Tibial nerve (tissue), 4 donors: ENCODE measurements at regions not wholly inside any gene's neighbourhood (a gene's known extent, or its start where the extent isn't known, plus 50 kb on each side); places are given as distances from the start of the nearest gene placed in this dataset.

Experiments
- DNase-seq, 2 donors: peaks; one replicate each; pipeline ENCODE4 v3.0.0-alpha.2; 2019; ENCODE audit warnings: low spot score in 2 of 2
- H3K27ac ChIP-seq, 4 donors: fragments of 200-600 bp; sonication (generic) in 3 of 4; one replicate each; pipeline ENCODE4 v1.5.1; 2017 to 2019; ENCODE audit warnings: mild to moderate bottlenecking in 1 of 4
- H3K27me3 ChIP-seq, 2 donors: fragments of 200-600 bp; sonication (generic) in 1 of 2; one replicate each; pipeline versions ENCODE4 v1.5.1 to v1.6.0; 2017 to 2019
- H3K36me3 ChIP-seq, 3 donors: fragments of 200-600 bp; sonication (generic); one replicate each; pipeline ENCODE4 v1.5.1; 2018 to 2019
- H3K4me1 ChIP-seq, 4 donors: fragments of 200-600 bp; sonication (generic) in 3 of 4; one replicate each; pipeline ENCODE4 v1.5.1; 2017 to 2019
- H3K4me3 ChIP-seq, 4 donors: fragments of 200-600 bp; sonication (generic) in 3 of 4; one replicate each; pipeline ENCODE4 v1.5.1; 2017 to 2019; ENCODE audit warnings: mild to moderate bottlenecking in 1 of 4, moderate library complexity in 1 of 4
- H3K9me3 ChIP-seq, 4 donors: fragments of 200-600 bp; sonication (generic) in 3 of 4; one replicate each; pipeline ENCODE4 v1.5.1; 2017 to 2019
- CTCF ChIP-seq, 5 experiments: fragments of 200-600 bp in 3 of 5; fragments of 450-650 bp in 2 of 5; sonication (generic) in 3 of 5; IDR thresholded peaks; one replicate each; pipeline ENCODE4 v1.5.1; 2016 to 2019; ENCODE audit warnings: antibody characterized with exemption in 5 of 5, mild to moderate bottlenecking in 3 of 5, moderate library complexity in 2 of 5
- EP300 ChIP-seq, 2 donors: sonication (generic); formaldehyde crosslinking; IDR thresholded peaks; one replicate each; pipeline ENCODE4 v1.6.1; 2017; ENCODE audit warnings: antibody characterized with exemption in 2 of 2, mild to moderate bottlenecking in 1 of 2
- POLR2A ChIP-seq, 2 donors: fragments of 450-650 bp; IDR thresholded peaks; one replicate each; pipeline ENCODE4 v1.6.1; 2017; ENCODE audit warnings: antibody characterized with exemption in 2 of 2, mild to moderate bottlenecking in 2 of 2, moderate library complexity in 2 of 2
- WGBS, 2 donors: methylation state at CpG; one replicate each; pipeline ENCODE4 v1.1.5; 2018; 5-methylcytosine and 5-hydroxymethylcytosine counted together

- H3K36me3 ChIP-seq: no peaks in the 10 kb centered on the region
- no peak overlapping the region for H3K27ac ChIP-seq
- H3K9me3 ChIP-seq: no peaks in the 10 kb centered on the region
- DNase-seq: no peak
- no peak overlapping the region for H3K4me3 ChIP-seq
- 85% methylated on average over 1 of the region's 1 CpG for WGBS, 2 donors
- TF ChIP-seq CTCF (IDR thresholded peaks at IDR 0.05) (no peak), POLR2A (IDR thresholded peaks at IDR 0.05) (no peak)
- no peaks in the 10 kb centered on the region for H3K4me1 ChIP-seq
- no peaks in the 10 kb centered on the region for H3K27me3 ChIP-seq
These were observed 430.1 kb upstream of the CAMK1G start for GRCh38 chr1:209153411-209153810.

- DNase-seq: no peak
- 56 to 69% methylated on average over 1 of the region's 1 CpG for WGBS, 2 donors
- no peaks in the 10 kb centered on the region for H3K36me3 ChIP-seq
- H3K4me3 ChIP-seq: no peak overlapping the region
- no peaks in the 10 kb centered on the region for H3K9me3 ChIP-seq
- TF ChIP-seq EP300 (IDR thresholded peaks at IDR 0.05) (no peak), CTCF (IDR thresholded peaks at IDR 0.05) (no peak), POLR2A (IDR thresholded peaks at IDR 0.05) (no peak)
- no peaks in the 10 kb centered on the region for H3K4me1 ChIP-seq
- H3K27ac ChIP-seq: no peak overlapping the region
- H3K27me3 ChIP-seq: no peaks in the 10 kb centered on the region
These were observed 428.6 kb upstream of the CAMK1G start for GRCh38 chr1:209154912-209155311.

- H3K4me3 ChIP-seq: no peak overlapping the region
- H3K9me3 ChIP-seq: no peaks in the 10 kb centered on the region
- no peak overlapping the region for H3K27ac ChIP-seq
- H3K27me3 ChIP-seq: no peaks in the 10 kb centered on the region
- no peak for DNase-seq
- no peaks in the 10 kb centered on the region for H3K36me3 ChIP-seq
- 54 to 56% methylated on average over 3 of the region's 3 CpGs for WGBS, 2 donors
- no peak for TF ChIP-seq EP300 (IDR thresholded peaks at IDR 0.05)
- no peaks in the 10 kb centered on the region for H3K4me1 ChIP-seq
These were observed 428.0 kb upstream of the CAMK1G start for GRCh38 chr1:209155546-209155945.

- Histone ChIP-seq H3K9me3 (no peaks in the 10 kb centered on the region), H3K4me3 (no peak overlapping the region), H3K4me1 (no peaks in the 10 kb centered on the region), H3K36me3 (no peaks in the 10 kb centered on the region), H3K27me3 (no peaks in the 10 kb centered on the region), H3K27ac (no peak overlapping the region)
- no peak for DNase-seq
- TF ChIP-seq POLR2A (IDR thresholded peaks at IDR 0.05) (no peak), CTCF (IDR thresholded peaks at IDR 0.05) (no peak), EP300 (IDR thresholded peaks at IDR 0.05) (no peak)
- 67 to 78% methylated on average over 4 of the region's 4 CpGs for WGBS, 2 donors
These were observed 426.5 kb upstream of the CAMK1G start for GRCh38 chr1:209156991-209157390.

GRCh38 chr1:209157546-209158249 lies 425.8 kb upstream of the CAMK1G start:
- 18 to 27% methylated on average over 5 of the region's 5 CpGs for WGBS, 2 donors
- no peak overlapping the region for H3K4me3 ChIP-seq
- H3K27ac ChIP-seq: no peak overlapping the region
- H3K27me3 ChIP-seq: no peaks in the 10 kb centered on the region
- H3K4me1 ChIP-seq: no peaks in the 10 kb centered on the region
- H3K36me3 ChIP-seq: no peaks in the 10 kb centered on the region
- TF ChIP-seq POLR2A (IDR thresholded peaks at IDR 0.05) (no peak), CTCF (IDR thresholded peaks at IDR 0.05) (no peak), EP300 (IDR thresholded peaks at IDR 0.05) (no peak)
- DNase-seq: no peak
- H3K9me3 ChIP-seq: no peaks in the 10 kb centered on the region

GRCh38 chr1:209158851-209159250 lies 424.7 kb upstream of the CAMK1G start:
- DNase-seq: no peak
- Histone ChIP-seq H3K4me3 (no peak overlapping the region), H3K9me3 (no peaks in the 10 kb centered on the region), H3K27ac (no peak overlapping the region), H3K4me1 (no peaks in the 10 kb centered on the region), H3K36me3 (no peaks in the 10 kb centered on the region), H3K27me3 (no peaks in the 10 kb centered on the region)
- TF ChIP-seq EP300 (IDR thresholded peaks at IDR 0.05) (no peak), POLR2A (IDR thresholded peaks at IDR 0.05) (no peak), CTCF (IDR thresholded peaks at IDR 0.05) (no peak)
- WGBS, 2 donors: 89 to 94% methylated on average over 1 of the region's 1 CpG
